Cardiac muscle cell (in vitro differentiated cells and primary cell): ENCODE measurements at regions not wholly inside any gene's neighbourhood (a gene's known extent, or its start where the extent isn't known, plus 50 kb on each side); places are given as distances from the start of the nearest gene placed in this dataset.
"Not testable (repeated sequence)": the region's sequence is repeated elsewhere in the genome, so short reads cannot be mapped to it uniquely, and the experiment has no call there.

ENCODE experiments used
- DNase-seq, 2 donors: peaks; one replicate each; pipeline versions ENCODE4 v3.0.0 to v3.0.0-alpha.2; 2010 to 2017; ENCODE audit warnings: low read depth in 1 of 2, low spot score in 1 of 2
- H3K27ac ChIP-seq: fragments of 200-600 bp; sonication (generic); 2 replicates; pipeline ENCODE4 v1.5.1; 2016
- H3K27me3 ChIP-seq: fragments of 200-600 bp; sonication (generic); 2 replicates; pipeline ENCODE4 v1.6.0; 2016; ENCODE audit warnings: control low read depth
- H3K36me3 ChIP-seq: fragments of 200-600 bp; sonication (generic); 2 replicates; pipeline ENCODE4 v1.5.1; 2016; ENCODE audit warnings: control low read depth
- H3K4me1 ChIP-seq: fragments of 200-600 bp; sonication (generic); 2 replicates; pipeline ENCODE4 v1.8.1; 2017; ENCODE audit warnings: low read depth, mild to moderate bottlenecking, mixed run types
- H3K4me3 ChIP-seq: fragments of 200-600 bp; sonication (generic); 2 replicates; pipeline ENCODE4 v1.5.1; 2016; ENCODE audit warnings: mild to moderate bottlenecking
- H3K9me3 ChIP-seq: fragments of 200-600 bp; sonication (generic); 2 replicates; pipeline ENCODE4 v1.5.1; 2017; ENCODE audit warnings: low read depth, mild to moderate bottlenecking, control low read depth
- CTCF ChIP-seq: IDR thresholded peaks from 2 replicates; pipeline ENCODE4 v1.5.1; 2012; ENCODE audit warnings: low read depth, mild to moderate bottlenecking, low read length

GRCh38 chr3:128545120-128545752, 52.2 kb upstream of the GATA2 start:
- no peak overlapping the region for H3K4me3 ChIP-seq
- H3K27me3 ChIP-seq: no peaks in the 10 kb centered on the region
- no peak for DNase-seq
- no peak for TF ChIP-seq CTCF
- H3K9me3 ChIP-seq: no peaks in the 10 kb centered on the region
- H3K27ac ChIP-seq: no peak overlapping the region
- H3K36me3 ChIP-seq: no peaks in the 10 kb centered on the region
- no peaks in the 10 kb centered on the region for H3K4me1 ChIP-seq

- Histone ChIP-seq H3K9me3 (no peaks in the 10 kb centered on the region), H3K4me1 (no peaks in the 10 kb centered on the region), H3K27me3 (no peaks in the 10 kb centered on the region), H3K27ac (no peak overlapping the region), H3K36me3 (no peaks in the 10 kb centered on the region), H3K4me3 (no peak overlapping the region)
- no peak for DNase-seq
- TF ChIP-seq CTCF: no peak
Observed at GRCh38 chr3:128544190-128544589, 51.2 kb upstream of the GATA2 start.

- not testable (repeated sequence) for H3K27ac ChIP-seq, H3K4me1 ChIP-seq, H3K36me3 ChIP-seq, H3K27me3 ChIP-seq, H3K4me3 ChIP-seq, H3K9me3 ChIP-seq, DNase-seq
Observed at GRCh38 chr3:128543570-128544174, 50.7 kb upstream of the GATA2 start.
